ENCODE measurements at regions not wholly inside any gene's neighbourhood (a gene's known extent, or its start where the extent isn't known, plus 50 kb on each side); places are given as distances from the start of the nearest gene placed in this dataset.
A peak's percentile ranks its signal among the peaks of the same experiment; 100 is the strongest.

DNA sequence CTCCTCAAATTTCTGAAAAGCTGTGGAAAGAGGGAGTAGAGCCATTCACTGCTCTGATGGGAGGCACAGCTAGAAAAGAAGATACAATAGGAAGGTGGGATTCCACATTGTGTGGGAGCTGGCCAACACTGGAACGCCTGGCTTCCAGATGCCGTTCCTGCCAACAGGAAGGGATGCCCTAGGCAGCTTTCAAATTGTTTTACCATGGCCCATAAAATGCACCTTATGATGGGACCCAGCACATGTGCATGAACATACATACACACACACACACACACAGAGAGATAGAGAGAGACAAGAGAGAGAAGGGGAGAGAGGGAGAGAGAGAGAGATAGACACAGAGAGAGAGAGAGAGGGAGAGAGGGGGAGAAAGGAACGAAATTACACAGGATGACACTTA, 86.1 kb upstream of the BZW1 start:
- no peak for DNase-seq

DNA sequence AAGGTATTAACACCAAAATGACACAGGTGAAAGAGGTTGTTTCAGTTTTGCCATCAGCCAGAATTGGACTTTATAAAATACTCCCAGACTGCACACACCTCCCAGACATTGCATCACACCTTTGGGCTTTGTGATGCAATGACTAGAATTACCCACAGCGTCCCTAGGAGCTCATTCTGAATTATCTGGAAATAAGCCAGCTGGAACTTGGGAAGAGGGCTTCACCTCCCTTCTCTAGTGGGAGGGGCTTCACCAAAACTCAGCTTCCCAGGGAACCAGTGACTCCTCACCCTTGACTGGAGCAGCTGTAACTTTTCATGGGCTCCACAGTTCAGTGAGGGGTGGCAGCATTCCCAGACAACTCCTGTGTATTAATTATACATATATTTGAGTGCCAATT, 83.1 kb upstream of the BZW1 start:
- DNase-seq: no peak

DNA sequence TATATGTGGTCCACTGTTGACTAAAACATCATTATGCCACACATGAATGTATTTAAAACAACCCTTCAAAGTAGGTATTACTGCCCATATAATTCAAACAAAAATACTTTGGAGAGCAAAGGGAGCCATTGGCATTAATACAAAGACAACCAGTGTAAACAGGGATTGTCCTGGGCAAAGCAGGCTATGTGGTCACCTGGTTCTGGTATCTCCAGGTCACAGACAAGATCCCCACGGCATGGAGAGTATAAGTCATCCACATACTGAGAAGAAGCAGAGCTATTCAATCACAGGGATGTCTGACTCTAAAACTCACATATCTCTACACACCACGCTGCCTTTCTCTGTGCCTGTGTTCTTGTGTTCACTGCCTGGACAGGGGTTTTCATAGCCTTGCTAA, 81.4 kb upstream of the BZW1 start:
- no peak for DNase-seq

DNA sequence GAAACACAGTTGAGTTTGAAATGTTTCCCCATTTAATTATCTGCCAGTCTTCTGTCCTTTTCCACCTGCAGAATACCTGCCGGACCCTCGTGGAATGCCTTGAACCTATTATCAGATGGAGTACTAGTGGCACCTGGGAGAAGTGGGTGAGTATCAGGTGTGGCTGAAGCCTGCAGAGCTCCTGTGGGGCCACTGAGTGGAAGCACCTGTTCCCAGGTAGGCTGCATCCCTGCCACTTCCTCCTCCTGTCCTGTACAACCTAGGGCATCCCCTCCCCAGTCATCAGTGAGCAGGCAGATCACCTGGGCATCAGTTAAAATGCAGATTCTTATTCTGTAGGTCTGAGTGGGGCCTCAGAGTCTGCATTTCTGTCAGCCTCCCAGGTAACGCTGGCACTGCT, 80.8 kb upstream of the BZW1 start:
- DNase-seq: no peak

DNA sequence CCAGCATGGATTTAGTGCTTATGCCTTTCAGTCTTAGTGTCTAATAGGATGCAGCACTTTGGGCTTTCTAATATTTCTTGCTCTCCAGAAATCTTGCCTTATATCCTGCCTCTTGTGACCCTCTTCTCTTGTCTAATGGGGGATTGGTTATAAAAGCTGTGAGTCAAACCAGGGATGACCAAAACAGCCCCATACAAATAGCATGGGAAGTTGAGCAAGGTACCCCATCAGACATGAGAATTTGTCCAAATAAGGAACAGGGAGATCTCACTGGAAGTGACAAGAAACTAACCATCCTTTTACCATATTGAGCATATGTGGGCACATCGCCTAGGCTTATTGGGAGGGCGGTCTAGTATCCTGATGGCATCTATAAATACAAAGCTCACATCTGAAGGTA, 78.8 kb upstream of the BZW1 start:
- no peak for DNase-seq

DNA sequence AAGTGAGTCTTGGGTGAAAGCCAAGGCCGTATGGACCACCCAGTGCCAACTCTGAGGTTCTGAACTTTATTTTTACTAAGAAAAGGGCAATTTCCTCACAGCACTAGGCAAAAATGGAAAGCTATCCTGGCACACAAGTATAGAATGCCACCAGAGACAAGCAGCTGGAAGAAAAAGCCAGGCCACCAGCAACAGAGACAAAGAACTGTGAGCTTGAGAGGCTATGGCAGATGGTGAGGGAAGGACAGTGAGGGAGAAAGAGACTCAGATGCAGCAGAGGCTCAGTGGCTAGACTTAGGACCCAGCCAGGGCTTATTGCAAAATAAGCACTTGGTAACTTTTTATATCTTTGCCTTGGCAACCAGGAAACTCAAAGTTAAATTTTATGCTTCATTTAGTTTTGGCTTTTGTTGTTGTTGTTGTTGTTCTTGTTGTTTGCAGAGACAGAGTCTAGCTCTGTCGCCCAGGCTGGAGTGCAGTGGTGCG, 78.0 kb upstream of the BZW1 start:
- DNase-seq: no peak

DNA sequence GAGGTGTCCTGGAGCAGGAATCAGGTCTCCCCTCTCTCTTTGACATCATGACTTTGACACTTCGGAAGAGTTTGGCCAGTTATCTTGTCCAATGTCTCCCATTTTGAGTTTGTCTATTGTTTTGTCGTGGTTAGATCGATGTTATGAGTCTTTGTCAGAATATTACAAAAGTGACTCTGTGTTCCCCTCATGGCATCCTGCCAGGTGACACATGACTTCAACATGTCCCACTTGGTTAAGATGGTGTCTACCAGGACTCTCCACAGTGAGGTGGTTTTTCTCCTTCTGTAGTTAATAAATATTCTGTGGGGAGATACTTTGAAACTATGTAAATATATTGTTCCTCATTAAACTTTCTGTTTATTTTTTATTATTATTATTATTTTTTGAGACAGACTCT, 76.6 kb upstream of the BZW1 start:
- no peak for DNase-seq

DNA sequence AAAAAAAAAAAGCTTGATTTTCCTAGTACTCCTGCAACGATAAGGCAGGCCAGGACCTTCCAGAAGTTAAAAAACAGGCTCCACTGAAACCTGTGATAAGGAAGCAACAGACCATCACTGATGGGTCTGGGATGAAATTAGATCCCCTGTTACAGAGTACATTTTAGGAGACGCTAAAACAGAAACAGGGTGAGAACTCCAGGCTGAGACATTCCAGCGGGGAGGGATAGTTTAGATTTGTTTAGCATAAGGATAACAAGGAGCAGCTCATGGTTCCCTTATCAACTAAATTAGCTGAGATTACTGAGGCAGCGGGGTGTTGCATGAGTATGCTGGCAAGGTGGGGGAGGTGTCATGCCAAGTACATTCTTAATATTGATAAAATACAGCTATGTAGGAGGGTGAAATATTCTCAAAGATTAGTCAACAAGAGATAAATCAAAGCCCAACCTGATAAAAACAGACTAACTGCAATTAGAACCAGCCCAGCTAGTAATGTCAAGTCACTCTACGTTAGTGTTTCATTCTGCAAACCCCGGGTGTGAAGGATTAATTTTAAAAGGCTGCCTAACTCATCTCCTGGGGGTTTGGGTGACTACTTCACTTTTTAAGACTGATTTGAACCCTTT, 75.0 kb upstream of the BZW1 start:
- no peak for DNase-seq

DNA sequence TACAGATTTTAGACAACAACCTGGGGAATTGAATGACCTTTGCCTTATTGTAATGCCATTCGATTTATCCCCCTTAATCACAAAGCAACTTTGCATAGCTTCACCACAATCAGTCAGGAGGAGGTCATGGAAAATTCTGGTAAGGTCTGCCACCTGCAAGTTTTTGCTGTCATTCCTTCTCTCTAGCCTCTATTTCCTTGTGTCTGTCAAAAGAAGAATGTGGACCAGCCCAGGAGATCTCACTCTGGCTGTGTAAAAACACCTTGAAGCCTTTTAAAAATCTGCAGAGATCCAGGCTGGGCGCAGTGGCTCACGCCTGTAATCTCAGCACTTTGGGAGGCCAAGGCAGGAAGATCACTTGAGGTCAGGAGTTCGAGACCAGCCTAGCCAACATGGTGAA, 74.1 kb upstream of the BZW1 start:
- no peak for DNase-seq

DNA sequence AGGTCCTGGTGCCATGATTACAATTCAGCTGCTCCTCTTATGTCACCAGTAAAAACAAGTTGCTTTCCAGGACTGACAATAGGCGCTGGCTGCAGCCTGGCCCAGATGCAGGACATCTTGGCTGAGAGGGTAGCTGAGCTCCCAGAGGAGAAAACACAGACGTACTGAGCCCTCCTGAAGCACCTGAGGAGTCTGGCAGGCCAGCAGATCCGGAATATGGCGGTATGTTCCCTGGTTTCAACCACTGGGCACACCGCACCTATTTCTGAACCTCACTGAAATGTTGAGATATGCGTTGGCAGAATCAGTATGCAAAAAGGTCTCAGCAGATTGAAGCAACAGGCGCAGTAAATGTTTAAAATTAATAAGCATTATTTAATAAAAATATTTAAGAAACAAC, 73.1 kb upstream of the BZW1 start:
- DNase-seq: no peak

DNA sequence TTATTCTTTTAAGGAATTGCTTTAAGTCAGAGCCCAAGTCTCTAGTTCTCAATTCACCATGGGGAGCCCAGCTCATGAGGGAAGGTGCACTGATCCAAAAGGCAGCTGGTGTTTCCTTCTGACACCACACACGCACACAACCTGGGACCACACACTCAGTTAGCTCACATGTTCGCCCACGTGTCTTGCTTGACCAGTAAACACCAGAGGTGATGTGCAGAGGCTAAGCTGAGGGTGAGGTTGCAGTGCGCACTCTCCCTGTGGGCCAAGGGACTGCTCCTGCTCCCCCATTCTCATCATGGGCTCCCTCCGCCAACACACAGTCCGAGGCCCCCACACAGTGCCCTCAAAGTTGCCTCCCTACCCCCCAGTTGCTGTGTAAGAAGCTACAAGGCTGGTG, 70.8 kb upstream of the BZW1 start:
- no peak for DNase-seq

DNA sequence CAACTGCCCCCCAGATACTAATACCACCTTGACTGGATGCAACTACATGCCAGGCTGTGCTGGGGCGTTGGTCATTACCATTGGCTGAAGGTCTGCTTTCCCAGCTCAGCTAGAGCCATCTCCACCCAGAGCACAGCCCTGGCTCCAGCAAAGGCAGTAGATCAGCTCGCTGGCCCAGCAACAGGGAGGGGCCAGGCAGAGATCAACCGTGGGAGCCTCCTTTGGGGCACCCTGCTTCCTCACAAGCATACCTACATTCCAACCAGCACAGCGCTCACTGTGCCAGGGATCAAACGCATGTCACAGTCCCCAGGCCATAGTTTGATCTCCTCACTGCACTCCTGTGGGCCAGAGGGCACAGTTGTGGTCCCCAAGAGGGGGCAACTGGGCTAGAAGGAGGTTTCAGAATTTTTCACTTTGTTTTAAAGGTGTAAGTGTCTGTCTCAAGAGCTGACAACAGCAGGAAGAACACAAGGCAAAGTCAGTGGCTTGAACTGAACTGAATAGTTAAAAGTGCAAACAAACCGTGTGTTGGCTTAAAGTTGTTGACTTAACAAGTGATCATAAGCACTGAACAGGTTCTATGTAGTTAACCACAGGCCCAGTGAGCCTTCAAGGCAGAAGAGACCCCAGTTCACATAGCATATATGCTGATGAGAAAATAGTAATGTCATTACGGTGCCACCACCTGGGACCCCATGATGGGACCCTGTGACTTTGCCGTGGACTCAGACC, 70.1 kb upstream of the BZW1 start:
- DNase-seq: peak; percentile 29

DNA sequence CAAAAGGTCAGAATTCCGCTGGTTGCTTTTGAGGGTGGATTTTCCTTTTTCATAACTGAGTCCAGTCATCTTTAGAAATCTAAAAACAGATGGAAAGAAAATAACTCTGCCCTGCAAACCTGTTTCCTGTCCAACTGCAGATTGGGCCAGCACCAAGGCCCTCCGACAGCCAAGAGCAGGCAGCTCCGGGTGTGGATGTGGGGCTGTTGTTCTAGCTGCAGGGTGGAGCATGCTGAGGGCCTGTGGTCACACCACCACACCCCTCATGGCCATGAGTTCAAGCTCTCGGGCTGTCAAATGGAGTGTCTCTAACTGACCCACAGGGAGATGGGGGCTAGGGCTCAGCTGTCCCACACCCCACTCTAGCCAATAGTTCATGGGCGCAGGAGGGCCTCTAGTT, 69.3 kb upstream of the BZW1 start:
- DNase-seq: peak; percentile 20

DNA sequence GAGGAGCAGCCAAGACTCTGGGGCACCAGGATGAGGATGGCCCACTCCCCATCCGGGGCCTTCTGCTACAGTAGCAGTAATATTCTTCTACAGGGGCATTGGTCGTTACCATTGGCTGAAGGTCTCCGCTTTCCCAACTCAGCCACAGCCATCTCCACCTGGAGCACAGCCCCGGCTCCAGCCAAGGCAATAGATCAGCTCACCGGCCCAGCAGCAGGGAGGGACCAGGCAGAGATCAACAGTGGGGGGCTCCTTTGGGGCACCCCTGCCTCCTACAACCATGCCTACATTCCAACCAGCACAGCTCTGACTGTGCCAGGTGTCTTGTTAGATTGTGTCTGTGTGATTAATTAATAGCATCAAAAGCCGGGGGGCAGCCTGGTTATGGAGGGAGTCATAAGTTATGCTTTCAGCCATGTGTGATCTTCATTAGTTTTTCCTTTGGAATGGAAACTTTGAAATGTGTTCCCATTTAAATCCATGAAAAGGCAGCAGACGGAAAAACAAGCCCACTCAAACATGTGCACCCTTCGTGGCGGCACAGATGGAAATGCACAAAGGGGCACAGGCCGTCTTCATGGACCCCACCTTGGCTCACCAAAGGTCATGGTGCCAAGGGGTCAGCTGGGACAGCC, 68.6 kb upstream of the BZW1 start:
- DNase-seq: peak; percentile 19

DNA sequence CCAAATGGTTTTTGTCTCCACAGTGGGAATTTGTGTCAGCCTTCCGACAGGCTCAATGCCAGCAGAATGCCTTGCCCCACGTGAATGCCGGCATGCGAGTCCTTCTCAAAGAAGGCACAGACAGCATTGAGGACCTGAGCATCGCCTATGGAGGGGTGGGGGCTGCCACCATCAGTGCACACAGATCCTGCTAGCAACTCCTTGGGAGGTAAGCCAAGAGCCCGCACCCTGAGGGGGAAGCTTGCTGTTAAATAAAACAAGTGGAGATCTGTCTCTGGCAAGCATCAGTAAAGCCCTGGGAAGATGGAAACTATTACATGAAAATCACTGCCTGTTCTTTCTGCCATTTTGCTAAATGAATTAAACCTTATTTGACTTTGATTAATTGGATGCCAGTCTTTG, 67.5 kb upstream of the BZW1 start:
- peak; percentile 48 for DNase-seq

DNA sequence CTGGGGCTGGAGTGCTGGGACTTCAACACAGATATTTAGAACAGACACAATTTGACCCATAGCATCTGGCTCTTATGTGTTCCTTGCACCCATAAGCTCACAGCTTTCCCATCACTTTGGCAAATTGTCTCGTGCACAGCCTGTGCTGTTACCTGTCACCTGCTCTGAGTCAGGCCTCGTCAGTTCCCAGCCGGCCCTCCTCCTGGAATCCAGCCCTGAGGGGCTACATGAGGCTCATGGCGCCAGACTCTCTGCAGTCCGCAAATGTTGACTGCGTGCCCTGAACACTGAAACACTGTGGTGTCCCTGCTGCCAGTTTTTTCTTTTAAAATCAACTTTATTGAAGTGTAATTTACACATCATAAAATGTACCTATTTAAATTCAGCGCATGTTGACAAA, 65.4 kb upstream of the BZW1 start:
- no peak for DNase-seq

DNA sequence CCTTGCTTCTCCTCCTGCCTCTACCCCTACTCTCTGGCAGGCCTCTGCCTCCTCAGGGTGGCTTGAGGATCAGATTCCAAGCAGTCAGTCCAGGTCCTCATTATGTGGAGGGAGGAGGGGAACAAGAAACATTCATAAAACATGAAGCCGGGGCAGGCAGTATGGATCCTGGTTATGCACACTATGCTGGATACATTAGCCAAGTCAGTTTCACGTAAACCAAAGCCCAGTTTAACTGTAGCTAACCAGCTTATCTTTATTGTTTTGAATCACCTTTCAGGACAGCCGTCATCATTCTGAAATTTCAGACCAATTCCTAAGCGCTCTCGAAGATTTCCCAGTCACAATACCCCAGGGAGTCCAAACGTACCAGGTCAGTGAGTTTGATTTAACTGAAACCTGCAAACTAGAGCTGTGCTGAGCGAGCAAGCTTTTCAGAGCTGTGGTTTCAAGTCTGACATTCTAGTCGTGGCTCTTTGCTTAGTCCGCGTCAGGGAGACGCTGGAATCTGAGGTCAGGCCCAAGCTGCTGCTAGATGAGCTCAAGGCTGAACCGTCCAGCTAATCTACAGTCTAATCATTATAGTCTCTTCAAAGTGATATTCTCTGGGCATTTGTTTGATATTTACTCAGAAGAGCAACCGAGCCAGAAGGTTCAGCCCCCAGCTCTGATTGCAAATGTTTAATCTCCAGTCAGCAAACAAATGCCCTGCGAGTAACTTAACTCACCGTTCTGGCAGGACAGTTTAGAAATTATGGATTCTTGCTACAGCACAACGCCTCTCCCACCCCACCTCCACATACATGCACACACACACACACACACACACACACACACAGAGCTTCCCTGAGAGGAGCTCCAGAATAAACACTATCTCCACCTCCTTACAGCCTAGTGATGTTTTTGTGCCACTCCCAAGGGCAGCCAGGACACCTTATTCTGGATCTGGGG, 63.8 kb upstream of the BZW1 start:
- peak; percentile 24 for DNase-seq

DNA sequence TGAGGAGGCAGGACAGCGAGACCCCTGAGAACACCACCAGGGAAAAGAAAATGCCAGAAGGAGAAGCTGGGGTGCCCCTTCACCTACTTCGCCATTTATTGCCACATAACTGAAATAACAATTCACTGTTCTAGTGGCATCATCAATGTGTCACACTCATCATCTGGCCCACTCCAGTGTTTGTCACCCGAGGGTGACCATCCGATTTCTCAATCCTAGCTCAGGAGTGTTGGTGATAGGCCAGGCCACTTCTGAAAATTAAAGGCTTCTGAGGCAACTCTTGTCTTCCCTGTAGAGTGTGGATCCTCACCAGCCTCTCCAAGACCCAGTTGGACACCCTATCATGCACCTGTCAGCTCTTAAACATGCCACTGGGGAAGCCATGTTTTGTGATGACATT, 62.9 kb upstream of the BZW1 start:
- no peak for DNase-seq

DNA sequence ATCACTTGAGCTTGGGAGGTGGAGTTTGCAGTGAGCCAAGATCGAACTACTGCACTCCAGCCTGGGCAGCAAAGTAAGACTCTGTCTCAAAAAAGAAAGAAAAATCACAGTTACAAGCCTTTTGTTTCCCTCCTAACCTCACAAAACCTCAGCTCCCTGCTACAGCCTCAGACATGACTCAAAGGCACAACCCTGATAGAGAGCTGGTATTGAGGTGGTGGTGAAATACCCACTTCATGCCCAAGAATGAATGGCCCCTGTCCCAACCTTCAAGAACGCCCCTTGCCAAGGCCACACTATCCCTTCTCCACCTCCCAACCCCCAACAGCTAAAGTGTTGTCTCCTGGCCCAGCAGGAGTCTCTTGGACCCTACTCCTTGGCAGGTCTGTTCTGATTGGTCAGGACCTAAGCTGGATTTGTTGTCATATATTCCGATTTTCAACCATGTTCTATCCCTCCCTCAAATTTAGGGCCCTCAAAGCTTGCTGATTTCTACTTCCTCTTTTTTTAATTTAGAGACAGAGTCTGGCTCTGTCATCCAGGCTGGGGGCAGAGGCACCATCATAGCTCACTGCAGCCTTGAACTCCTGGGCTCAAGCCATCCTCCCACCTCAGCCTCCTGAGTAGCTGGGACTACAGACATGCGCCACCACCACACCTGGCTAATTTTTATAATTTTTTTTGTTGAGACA, 61.9 kb upstream of the BZW1 start:
- no peak for DNase-seq

DNA sequence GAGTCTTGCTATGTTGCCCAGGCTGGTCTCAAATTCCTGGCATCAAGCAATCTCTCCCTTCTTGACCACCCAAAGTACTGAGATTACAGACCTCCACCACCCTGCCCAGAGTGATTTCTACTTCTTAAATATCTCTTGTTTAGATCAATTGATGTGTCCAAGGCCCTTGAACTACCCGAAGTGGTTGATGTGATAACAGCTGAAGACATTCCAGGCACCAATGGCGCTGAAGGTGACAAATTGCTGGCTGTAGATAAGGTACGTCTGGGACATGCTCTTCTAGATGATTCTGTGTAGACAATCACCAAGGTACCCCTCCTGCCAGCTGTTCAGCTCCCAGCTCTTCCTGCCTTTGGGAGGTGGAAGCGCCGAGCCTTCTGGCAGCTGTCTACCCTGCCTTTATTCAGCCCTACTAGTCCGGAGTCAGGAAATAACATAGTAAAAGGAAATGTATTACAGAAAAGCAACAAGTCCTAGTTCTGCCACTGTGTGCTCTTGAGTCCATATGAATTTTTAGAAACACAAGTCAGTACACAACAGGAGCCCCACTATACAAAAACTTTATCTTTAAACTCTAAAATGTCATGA, 61.3 kb upstream of the BZW1 start:
- DNase-seq: no peak

DNA sequence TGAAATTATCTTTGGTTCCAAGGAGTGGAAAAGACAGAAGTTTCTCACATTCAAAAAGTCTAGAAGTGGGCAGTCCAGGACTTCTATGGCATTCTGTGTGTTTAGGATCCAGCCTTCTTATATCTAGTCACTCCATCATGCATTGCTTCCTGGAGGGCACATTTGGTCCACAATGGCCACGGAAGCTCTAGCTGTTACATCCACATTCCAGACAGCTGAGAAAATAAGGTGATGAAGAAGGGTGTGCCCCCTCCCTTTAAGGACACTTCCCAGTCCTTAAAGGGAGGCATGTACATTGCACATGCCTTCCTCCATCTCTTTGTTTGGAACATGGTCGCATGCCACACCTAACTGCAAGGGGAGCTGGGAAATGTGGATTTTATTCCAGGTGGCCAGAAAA, 59.9 kb upstream of the BZW1 start:
- DNase-seq: no peak

DNA sequence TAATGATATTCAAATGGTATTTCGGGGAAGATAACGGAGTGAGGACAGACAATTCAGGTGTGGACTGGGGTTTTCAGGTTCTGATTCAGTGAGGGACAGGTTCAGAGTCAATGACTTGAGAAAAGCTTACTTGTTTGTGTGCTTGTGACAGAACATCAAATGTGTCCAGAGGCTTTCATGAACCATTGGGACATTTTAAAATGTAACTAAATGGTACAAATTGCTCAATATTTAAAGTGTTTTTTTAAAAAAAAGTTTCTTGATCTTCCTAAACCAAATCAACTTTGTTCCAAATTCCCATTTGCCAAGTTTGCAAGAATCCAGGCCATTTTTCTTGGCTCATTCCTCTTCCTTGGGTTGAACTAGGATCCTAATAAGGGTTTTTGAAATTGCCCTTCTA, 59.4 kb upstream of the BZW1 start:
- no peak for DNase-seq
